ENCODE measurements at regions not wholly inside any gene's neighbourhood (a gene's known extent, or its start where the extent isn't known, plus 50 kb on each side); places are given as distances from the start of the nearest gene placed in this dataset.
"Not testable (repeated sequence)": the region's sequence is repeated elsewhere in the genome, so short reads cannot be mapped to it uniquely, and the experiment has no call there.

DNA sequence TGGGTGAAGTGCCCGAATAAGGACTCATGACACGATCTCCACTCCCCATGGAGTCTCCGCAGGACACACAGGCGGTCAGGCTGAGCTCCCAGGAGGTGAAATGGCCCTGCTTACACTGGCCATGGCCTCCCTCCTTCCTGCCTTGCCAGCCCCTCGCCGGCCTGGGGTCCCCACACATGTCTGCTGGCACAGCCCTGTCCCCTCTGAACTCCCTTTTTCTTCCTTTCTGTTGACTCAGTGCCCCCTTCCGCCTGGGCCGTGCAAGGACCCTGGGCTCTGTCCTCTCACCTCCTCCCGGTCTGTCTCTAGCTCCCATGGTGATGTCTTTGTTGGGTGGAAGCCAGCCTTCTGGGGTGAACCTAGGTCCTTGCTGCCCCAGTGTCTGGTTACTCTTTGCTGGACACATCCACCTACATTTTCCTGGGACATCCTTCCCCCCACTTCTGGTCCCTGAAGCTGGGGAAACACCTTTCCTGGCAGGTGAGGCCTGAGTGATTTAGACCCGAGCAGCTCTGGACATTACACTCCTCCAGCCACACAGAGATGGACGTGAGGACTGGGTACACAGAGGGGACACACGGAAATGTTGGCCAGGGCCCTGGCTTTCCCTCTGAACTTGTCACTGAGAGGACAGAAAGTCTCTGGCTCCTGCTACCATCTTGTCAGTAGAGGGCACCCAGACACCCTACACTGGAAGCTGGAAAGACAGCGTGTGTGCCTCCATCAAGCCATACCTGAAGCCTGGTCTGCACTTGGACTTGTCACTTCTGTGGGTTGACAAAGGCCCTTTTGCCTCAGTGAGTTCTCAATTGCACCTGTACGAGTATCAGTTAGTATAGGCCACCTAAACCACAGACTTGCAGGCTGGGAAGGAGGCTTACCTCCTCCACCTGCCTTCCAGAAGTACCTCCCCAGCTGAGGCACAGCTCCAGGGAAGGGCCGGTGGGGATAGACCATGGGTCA lies 864.3 kb downstream of the TBC1D22A start:
- DNase-seq (ENCODE audit: low read depth in 2 of 2), result no peak

DNA sequence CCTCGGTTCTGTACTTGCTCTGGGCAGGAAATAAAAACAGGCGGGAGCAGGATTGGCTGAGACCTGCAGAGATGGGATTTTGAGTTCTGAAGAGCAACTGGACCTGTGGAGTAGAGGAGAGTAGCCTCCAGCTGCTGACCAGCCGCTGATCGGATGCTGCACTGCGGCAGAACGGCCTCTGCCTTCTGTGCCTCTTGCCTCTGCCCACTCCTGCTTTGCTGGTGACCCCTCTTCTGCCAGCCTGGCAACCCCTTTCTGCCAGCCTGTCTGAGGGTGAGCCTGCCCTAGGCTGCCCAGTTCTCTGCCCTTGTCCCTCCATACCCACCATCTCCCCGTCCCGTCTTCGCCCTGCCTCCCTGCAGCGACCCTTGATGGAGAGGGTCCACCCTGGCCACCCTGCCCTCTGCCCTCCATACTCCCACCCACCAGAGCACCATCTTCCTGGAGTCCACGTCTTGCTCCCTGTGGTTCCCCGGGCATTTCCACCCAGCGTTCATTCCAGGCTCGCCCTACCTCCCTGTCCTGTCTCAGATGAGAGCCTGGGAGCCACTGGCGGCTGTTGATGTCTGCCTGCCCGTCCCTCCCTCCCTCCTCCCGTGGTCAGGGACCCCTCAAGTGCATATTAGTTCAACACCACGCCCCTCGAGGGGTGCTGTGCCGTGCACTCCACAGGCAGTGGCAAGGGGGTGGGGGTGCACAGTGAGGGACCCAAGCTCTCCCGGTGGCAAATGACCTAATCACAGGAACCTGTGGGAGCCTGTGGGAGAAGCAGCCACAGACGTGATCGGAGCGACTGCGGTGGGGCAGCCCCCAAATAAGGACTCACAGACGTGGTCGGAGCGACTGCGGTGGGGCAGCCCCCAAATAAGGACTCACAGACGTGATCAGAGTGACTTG lies 863.3 kb downstream of the TBC1D22A start:
- DNase-seq (ENCODE audit: low read depth in 2 of 2), result no peak

DNA sequence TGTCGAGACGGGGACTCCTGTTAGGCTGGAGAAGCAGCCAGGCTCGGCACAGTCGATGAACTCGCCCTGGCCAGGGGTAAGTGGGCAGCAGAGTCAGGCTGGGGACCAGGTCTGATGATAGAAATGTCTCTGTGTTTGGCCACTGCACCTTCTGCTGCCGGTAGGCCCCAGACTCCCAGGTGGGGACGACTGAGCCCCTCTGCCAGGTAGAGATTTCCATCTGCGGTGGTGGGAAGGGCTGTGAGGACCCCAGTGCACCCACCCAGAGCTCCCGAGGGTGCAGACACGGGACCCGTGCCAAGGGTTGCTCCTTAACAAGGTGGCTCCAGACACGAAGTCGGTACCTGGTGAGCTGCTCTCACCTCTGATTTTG lies 862.5 kb downstream of the TBC1D22A start:
- no peak for DNase-seq (ENCODE audit: low read depth in 2 of 2)

DNA sequence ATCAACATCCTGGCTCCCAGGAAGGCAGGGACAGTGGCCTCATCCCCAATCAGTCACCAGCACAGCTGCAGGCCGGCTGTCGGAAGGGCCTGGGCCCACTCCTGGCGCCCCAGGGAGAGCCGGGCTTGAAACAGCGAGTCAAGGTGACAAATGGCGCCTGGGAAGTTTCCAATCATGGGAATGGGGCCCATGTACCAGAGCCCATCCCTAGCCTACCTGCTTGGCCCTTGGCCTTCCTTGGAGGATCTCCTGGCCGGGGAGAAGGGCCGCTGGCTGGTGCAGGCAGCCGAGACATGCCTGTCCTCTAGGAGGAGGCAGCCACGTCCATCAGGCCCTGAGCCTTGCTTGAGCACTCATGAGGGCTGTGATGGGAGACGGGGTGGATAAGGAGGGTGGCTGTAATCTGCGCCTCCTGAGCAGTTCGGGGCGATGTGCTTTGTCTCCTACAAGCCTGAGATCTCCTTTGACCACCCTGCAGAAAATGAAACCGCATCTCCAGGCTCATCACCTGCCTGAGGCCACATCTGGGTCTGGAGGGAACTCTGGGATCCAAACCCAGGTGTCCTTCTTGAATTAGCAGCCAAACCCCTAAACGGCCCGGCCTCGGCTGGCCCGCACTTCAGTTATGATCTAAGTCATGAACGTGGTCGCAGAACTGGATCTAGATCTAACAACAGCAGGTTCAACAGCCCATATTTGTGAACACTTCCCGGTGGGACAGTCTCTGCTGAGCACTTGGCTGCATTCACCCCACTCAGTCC lies 862.0 kb downstream of the TBC1D22A start:
- no peak for DNase-seq (ENCODE audit: low read depth in 2 of 2)

DNA sequence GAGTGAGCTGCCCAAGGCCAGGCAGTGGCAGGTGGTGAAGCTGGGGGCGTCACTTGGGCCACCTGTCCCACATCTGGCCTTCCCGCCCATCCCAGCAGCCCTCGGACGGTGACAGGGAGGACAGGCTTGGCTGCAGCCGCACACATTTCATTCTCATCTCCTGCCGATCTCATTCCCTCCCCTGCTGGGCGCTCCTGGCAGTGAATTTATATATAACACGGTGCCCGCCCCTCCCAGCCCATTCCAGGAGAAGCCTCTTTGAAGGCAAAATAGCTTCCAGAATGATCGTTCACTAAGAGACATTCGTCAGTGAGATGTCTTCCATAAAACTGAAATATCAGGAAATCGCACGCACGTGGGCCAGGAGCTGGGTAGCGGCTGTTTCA lies 861.3 kb downstream of the TBC1D22A start:
- DNase-seq (ENCODE audit: low read depth in 2 of 2), result no peak

DNA sequence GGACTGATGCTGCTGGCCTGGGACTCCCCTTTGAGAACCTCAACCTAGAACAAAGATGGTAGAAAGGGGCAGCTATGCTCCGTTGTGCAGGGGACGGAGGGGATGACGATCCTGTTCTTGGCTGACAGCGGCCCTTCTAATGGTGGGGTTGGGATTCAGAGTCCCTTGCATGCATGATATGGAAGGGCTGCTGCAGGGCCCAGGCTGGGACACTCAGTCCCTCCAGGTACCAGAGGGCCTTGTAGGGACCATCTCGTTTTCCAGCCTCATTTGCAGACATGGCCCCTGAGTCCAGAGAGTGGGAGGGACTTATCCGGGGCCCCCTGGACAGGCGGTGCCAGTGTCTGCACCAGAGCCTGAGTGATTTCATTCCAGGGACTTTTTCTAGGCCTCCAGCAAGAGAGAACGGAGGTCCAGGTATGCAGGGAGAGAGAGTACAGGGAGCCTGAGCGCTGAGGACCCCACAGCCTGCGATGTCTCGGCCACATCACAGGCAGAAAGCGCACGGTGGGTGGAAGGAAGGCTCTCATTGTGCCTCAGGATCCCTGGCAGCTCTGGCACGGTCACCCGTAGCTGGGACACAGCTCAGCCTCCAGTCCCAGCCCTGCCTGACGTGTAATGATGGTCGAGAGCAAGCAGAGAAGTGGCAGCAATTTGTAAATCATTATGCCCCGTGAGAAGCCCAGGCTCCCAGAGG lies 860.8 kb downstream of the TBC1D22A start:
- no peak for DNase-seq (ENCODE audit: low read depth in 2 of 2)

DNA sequence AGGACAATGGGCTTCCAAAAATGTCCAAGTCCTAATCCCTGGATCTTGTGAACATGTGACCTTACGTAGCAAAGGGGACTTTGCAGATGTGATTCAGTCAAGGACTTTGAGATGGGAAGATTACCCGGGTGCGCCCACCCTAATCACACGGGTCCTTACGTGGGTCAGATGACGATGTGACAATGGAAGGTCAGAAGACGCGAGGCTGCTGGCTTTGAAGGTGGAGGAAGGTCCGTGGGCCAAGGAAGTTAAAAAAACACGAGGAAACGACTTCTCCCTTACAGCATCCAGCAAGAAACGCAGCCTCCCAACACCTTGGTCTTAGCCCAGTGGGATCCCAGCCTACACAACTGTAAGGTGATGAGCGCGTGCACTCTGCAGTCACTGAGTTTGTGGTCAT lies 860.1 kb downstream of the TBC1D22A start:
- DNase-seq (ENCODE audit: low read depth in 2 of 2), result no peak

DNA sequence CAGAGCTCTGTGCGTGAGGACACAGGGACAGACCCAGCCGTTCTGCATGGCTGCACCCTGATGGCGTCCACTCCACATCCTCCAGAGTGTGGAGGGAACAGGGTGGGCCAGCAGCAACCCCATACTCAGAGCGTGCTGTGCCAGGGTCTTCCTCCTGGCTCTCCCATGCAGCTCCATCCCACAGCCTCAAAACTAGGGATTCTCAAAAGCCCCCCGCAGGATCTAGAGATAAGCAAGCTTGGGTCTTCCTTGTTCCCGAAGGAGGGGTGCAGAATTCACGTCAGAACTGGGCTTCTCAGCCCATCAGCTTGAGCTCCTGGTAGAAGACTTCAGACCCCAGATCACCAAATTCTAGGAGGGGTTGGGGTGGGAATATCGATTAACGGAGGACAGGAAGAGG lies 858.8 kb downstream of the TBC1D22A start:
- DNase-seq (ENCODE audit: low read depth in 2 of 2), result no peak

- no peak for DNase-seq (ENCODE audit: low read depth in 2 of 2)
These were observed 857.9 kb downstream of the TBC1D22A start for GRCh38 chr22:47620391-47620790.

DNA sequence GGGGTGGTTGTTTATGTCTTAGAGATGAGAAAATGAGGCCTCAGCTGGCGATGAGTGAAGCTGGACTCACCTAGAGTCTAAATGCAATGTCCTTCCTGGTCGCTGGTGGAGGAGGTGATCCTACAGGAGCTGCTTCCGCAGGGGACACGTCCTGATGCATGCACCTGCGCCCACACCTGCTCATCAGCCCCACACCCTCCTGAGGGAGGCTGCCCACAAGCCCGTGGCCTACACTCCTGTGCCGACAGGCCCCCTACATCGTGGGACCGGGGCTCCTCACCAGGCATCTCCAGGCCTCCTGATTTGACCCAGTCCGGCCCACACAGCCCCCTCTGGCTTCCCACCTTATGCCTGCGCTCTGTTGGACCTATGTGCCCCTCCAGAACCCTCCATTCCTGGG lies 857.2 kb downstream of the TBC1D22A start:
- no peak for DNase-seq (ENCODE audit: low read depth in 2 of 2)

- no peak for DNase-seq (ENCODE audit: low read depth in 2 of 2)
These were observed 855.9 kb downstream of the TBC1D22A start for GRCh38 chr22:47618180-47619010.

DNA sequence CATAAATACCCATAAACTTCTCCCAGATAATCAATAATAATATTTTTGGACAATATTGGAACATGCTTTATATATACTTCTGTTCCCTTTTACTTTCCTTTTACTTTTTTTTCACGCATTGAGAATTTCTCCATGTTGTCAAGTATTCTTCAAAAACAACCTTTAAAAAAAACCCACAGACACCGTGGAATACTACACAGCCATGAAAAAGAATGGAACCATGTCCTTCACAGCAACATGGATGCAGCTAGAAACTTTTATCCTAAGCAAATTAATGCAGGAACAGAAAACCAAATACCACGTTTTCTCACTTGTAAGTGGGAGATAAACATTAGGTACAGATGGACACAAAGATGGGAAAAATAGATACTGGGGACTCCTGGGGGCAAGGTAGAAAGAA lies 854.7 kb downstream of the TBC1D22A start:
- no peak for DNase-seq (ENCODE audit: low read depth in 2 of 2)

GRCh38 chr22:47616396-47617020 lies 854.1 kb downstream of the TBC1D22A start:
- no peak for DNase-seq (ENCODE audit: low read depth in 2 of 2)

DNA sequence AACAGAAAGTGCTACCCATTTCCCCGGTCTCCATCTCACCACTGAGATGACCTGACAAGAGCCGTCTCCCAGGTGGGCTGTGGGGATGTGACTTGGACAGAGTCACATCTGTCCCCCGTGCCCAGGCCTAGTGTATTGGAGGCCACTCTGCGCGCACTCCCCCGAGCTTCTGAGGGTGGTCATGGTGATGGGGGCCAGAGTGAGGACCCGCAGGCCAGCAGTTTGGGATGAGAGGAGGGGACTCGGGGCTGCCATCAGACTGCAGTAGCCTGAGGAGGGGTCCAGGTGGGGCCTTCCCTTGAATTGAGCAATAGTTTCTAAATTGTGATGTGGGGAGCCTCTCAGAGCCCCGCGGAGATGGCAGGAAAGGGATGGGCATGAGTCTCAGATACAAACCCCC lies 852.6 kb downstream of the TBC1D22A start:
- no peak for DNase-seq (ENCODE audit: low read depth in 2 of 2)

GRCh38 chr22:47613606-47614350 lies 851.3 kb downstream of the TBC1D22A start:
- DNase-seq (ENCODE audit: low read depth in 2 of 2), result no peak

- DNase-seq (ENCODE audit: low read depth in 2 of 2), result not testable (repeated sequence)
These were observed 850.7 kb downstream of the TBC1D22A start for GRCh38 chr22:47613181-47613580.

DNA sequence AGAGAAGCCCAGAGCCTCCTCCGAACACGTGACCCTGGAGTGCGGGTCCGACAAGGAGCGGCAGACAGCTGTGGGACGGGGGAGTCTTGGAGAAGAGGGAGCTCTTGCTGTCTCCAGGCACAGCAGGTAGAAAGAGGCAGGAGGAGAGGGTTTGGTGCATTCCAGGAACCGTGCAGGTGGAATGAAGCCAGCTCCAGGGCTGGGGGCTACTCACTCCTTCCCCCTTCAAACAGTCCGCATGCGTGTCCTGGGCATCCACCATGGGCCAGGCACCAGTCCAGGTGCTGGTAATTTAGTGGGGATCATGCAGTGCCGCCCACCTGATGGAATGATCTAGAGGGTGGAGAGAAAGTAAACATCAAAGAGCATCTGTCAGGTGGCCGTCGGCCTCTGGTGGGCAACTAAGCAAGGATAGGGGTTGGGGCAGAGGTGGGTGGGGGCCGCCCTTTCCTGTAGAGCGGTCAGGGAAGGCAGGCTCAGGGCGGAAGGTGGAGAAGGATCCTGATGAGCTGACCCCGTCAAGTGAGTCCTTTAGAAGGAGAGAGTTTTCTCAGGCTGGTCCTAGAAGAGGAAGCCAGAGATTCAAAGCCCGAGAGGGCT lies 850.0 kb downstream of the TBC1D22A start:
- DNase-seq (ENCODE audit: low read depth in 2 of 2), result no peak

GRCh38 chr22:47610764-47611163 lies 848.3 kb downstream of the TBC1D22A start:
- DNase-seq (ENCODE audit: low read depth in 2 of 2), result no peak

- DNase-seq (ENCODE audit: low read depth in 2 of 2), result no peak
These were observed 847.8 kb downstream of the TBC1D22A start for GRCh38 chr22:47610281-47610680.
